ENCODE measurements at regions not wholly inside any gene's neighbourhood (a gene's known extent, or its start where the extent isn't known, plus 50 kb on each side); places are given as distances from the start of the nearest gene placed in this dataset.

- no peaks in the 10 kb centered on the region for H3K27me3 Mint-ChIP-seq (ENCODE audit: unreplicated experiment)
- no peak overlapping the region for H3K27ac Mint-ChIP-seq (ENCODE audit: unreplicated experiment)
- H3K9me3 Mint-ChIP-seq (ENCODE audit: unreplicated experiment): no peaks in the 10 kb centered on the region
- no peak for DNase-seq (ENCODE audit: extremely low spot score, unreplicated experiment)
- peaks cover 4% of the 10 kb centered on the region for H3K4me1 Mint-ChIP-seq (ENCODE audit: unreplicated experiment)
- H3K4me3 Mint-ChIP-seq (ENCODE audit: unreplicated experiment): no peak overlapping the region
- no peak for TF ChIP-seq CTCF (IDR thresholded peaks at IDR 0.05)
- H3K36me3 Mint-ChIP-seq (ENCODE audit: unreplicated experiment): no peaks in the 10 kb centered on the region
These were observed 843.6 kb upstream of the ALCAM start for GRCh38 chr3:104523136-104523535.

- Mint-ChIP-seq H3K4me1 (ENCODE audit: unreplicated experiment) (peaks cover 4% of the 10 kb centered on the region), H3K4me3 (ENCODE audit: unreplicated experiment) (no peak overlapping the region), H3K27ac (ENCODE audit: unreplicated experiment) (no peak overlapping the region), H3K27me3 (ENCODE audit: unreplicated experiment) (no peaks in the 10 kb centered on the region), H3K9me3 (ENCODE audit: unreplicated experiment) (peaks cover under 1% of the 10 kb centered on the region), H3K36me3 (ENCODE audit: unreplicated experiment) (no peaks in the 10 kb centered on the region)
- no peak for TF ChIP-seq CTCF (IDR thresholded peaks at IDR 0.05)
- no peak for DNase-seq (ENCODE audit: extremely low spot score, unreplicated experiment)
These were observed 839.8 kb upstream of the ALCAM start for GRCh38 chr3:104526901-104527401.

GRCh38 chr3:104530934-104531333, 835.8 kb upstream of the ALCAM start:
- Mint-ChIP-seq H3K4me3 (ENCODE audit: unreplicated experiment) (no peak overlapping the region), H3K27me3 (ENCODE audit: unreplicated experiment) (no peaks in the 10 kb centered on the region), H3K27ac (ENCODE audit: unreplicated experiment) (no peak overlapping the region), H3K9me3 (ENCODE audit: unreplicated experiment) (peaks cover 30% of the 10 kb centered on the region), H3K36me3 (ENCODE audit: unreplicated experiment) (peaks cover 2% of the 10 kb centered on the region), H3K4me1 (ENCODE audit: unreplicated experiment) (no peaks in the 10 kb centered on the region)
- no peak for DNase-seq (ENCODE audit: extremely low spot score, unreplicated experiment)
- no peak for TF ChIP-seq CTCF (IDR thresholded peaks at IDR 0.05)

- Mint-ChIP-seq H3K4me1 (ENCODE audit: unreplicated experiment) (peaks cover 4% of the 10 kb centered on the region), H3K4me3 (ENCODE audit: unreplicated experiment) (no peak overlapping the region), H3K27ac (ENCODE audit: unreplicated experiment) (no peak overlapping the region), H3K36me3 (ENCODE audit: unreplicated experiment) (peaks cover 2% of the 10 kb centered on the region), H3K9me3 (ENCODE audit: unreplicated experiment) (peaks cover 33% of the 10 kb centered on the region), H3K27me3 (ENCODE audit: unreplicated experiment) (no peaks in the 10 kb centered on the region)
- no peak for TF ChIP-seq CTCF (IDR thresholded peaks at IDR 0.05)
- no peak for DNase-seq (ENCODE audit: extremely low spot score, unreplicated experiment)
These were observed 830.0 kb upstream of the ALCAM start for GRCh38 chr3:104536715-104537114.

GRCh38 chr3:104537323-104537722, 829.4 kb upstream of the ALCAM start:
- Mint-ChIP-seq H3K4me1 (ENCODE audit: unreplicated experiment) (peaks cover 4% of the 10 kb centered on the region), H3K9me3 (ENCODE audit: unreplicated experiment) (peaks cover 29% of the 10 kb centered on the region)

More at GRCh38 chr3:104537323-104537722, 829.4 kb upstream of the ALCAM start:
- Mint-ChIP-seq H3K36me3 (ENCODE audit: unreplicated experiment) (peaks cover 2% of the 10 kb centered on the region), H3K4me3 (ENCODE audit: unreplicated experiment) (no peak overlapping the region), H3K27me3 (ENCODE audit: unreplicated experiment) (no peaks in the 10 kb centered on the region), H3K27ac (ENCODE audit: unreplicated experiment) (no peak overlapping the region)
- TF ChIP-seq CTCF (IDR thresholded peaks at IDR 0.05): no peak
- no peak for DNase-seq (ENCODE audit: extremely low spot score, unreplicated experiment)
